NCI-H524 (cell line): ENCODE measurements at regions not wholly inside any gene's neighbourhood (a gene's known extent, or its start where the extent isn't known, plus 50 kb on each side); places are given as distances from the start of the nearest gene placed in this dataset.

Source experiments
- DNase-seq, 2 experiments: peaks; one replicate each; lab custom pipeline; 2025; lab: John Stamatoyannopoulos, UW

GRCh38 chr5:86879086-86879485 lies 261.3 kb downstream of the COX7C start:
- no peak for DNase-seq

GRCh38 chr5:86880344-86880743 lies 262.6 kb downstream of the COX7C start:
- peak; percentile 20 to 68 for DNase-seq

- peak; percentile 67 to 84 for DNase-seq
These were observed 263.2 kb downstream of the COX7C start for GRCh38 chr5:86880785-86881492.

GRCh38 chr5:86881493-86882090 lies 263.9 kb downstream of the COX7C start:
- no peak for DNase-seq

- DNase-seq: no peak
These were observed 266.9 kb downstream of the COX7C start for GRCh38 chr5:86884608-86885007.

GRCh38 chr5:86885011-86885410 lies 267.3 kb downstream of the COX7C start:
- no peak for DNase-seq

GRCh38 chr5:86885489-86886230 lies 267.9 kb downstream of the COX7C start:
- DNase-seq: no peak

GRCh38 chr5:86890375-86890774 lies 272.6 kb downstream of the COX7C start:
- no peak for DNase-seq

- no peak for DNase-seq
These were observed 276.3 kb downstream of the COX7C start for GRCh38 chr5:86894056-86894455.

GRCh38 chr5:86896916-86897315 lies 279.2 kb downstream of the COX7C start:
- no peak for DNase-seq

- DNase-seq: no peak
These were observed 291.9 kb downstream of the COX7C start for GRCh38 chr5:86909418-86910295.

- no peak for DNase-seq
These were observed 299.4 kb downstream of the COX7C start for GRCh38 chr5:86917117-86917579.

GRCh38 chr5:86918246-86918645 lies 300.5 kb downstream of the COX7C start:
- DNase-seq: no peak

GRCh38 chr5:86926033-86926432 lies 308.3 kb downstream of the COX7C start:
- no peak for DNase-seq

- DNase-seq: no peak
These were observed 311.5 kb downstream of the COX7C start for GRCh38 chr5:86929123-86929766.

- DNase-seq: no peak
These were observed 315.9 kb upstream of the RASA1 start for GRCh38 chr5:86951761-86952160.

- DNase-seq: no peak
These were observed 302.8 kb upstream of the RASA1 start for GRCh38 chr5:86964889-86965288.

- peak in 1 of 2 experiments; percentile 44 for DNase-seq
These were observed 299.4 kb upstream of the RASA1 start for GRCh38 chr5:86968301-86968753.

GRCh38 chr5:86970361-86970760 lies 297.3 kb upstream of the RASA1 start:
- no peak for DNase-seq

GRCh38 chr5:86971034-86971571 lies 296.6 kb upstream of the RASA1 start:
- peak in 1 of 2 experiments; percentile 45 for DNase-seq

- no peak for DNase-seq
These were observed 292.7 kb upstream of the RASA1 start for GRCh38 chr5:86974955-86975354.
